HUES48 (cell line): ENCODE measurements at regions not wholly inside any gene's neighbourhood (a gene's known extent, or its start where the extent isn't known, plus 50 kb on each side); places are given as distances from the start of the nearest gene placed in this dataset.
"Not testable (repeated sequence)": the region's sequence is repeated elsewhere in the genome, so short reads cannot be mapped to it uniquely, and the experiment has no call there.

ENCODE experiments used
- H3K27ac ChIP-seq: one replicate; pipeline ENCODE4 v1.7.0; 2013; ENCODE audit warnings: low read depth, low read length, inconsistent platforms
- H3K27me3 ChIP-seq: 2 replicates; pipeline ENCODE4 v1.6.1; 2013; ENCODE audit warnings: mild to moderate bottlenecking, low read length; ENCODE audit not compliant: control insufficient read depth, insufficient read depth
- H3K36me3 ChIP-seq: 2 replicates; pipeline ENCODE4 v1.6.1; 2013; ENCODE audit warnings: low read length; ENCODE audit not compliant: control insufficient read depth, insufficient read depth
- H3K4me1 ChIP-seq: 2 replicates; pipeline ENCODE4 v1.6.1; 2013; ENCODE audit warnings: mild to moderate bottlenecking, low read length; ENCODE audit not compliant: control insufficient read depth, insufficient read depth
- H3K4me3 ChIP-seq: 2 replicates; pipeline ENCODE4 v1.5.1; 2013; ENCODE audit warnings: mild to moderate bottlenecking, low read depth, low read length
- H3K9ac ChIP-seq: 2 replicates; pipeline ENCODE4 v1.6.1; 2013; ENCODE audit warnings: mild to moderate bottlenecking, low read depth, low read length, moderate library complexity
- H3K9me3 ChIP-seq: 2 replicates; pipeline ENCODE4 v1.6.1; 2013; ENCODE audit warnings: low read length; ENCODE audit not compliant: control insufficient read depth, insufficient read depth

GRCh38 chr10:28993056-28993455 is 295.8 kb upstream of the LYZL1 start:
- H3K9ac ChIP-seq = no peak overlapping the region
- H3K4me3 ChIP-seq = no peak overlapping the region
- H3K36me3 ChIP-seq = no peaks in the 10 kb centered on the region

GRCh38 chr10:28993861-28994260 is 295.0 kb upstream of the LYZL1 start:
- no peak overlapping the region for H3K4me3 ChIP-seq
- no peaks in the 10 kb centered on the region for H3K36me3 ChIP-seq
- no peak overlapping the region for H3K9ac ChIP-seq
- 0 out of 2 replicates have a peak, but pooled peaks cover 3% of the 10 kb centered on the region for H3K9me3 ChIP-seq
- no peaks in the 10 kb centered on the region for H3K27me3 ChIP-seq
- no peak overlapping the region for H3K27ac ChIP-seq
- H3K4me1 ChIP-seq = 0 out of 2 replicates have a peak, but pooled peaks cover 5% of the 10 kb centered on the region

More at GRCh38 chr10:28993056-28993455, 295.8 kb upstream of the LYZL1 start:
- Histone ChIP-seq H3K4me1 (0 out of 2 replicates have a peak, but pooled peaks cover 5% of the 10 kb centered on the region), H3K9me3 (0 out of 2 replicates have a peak, but pooled peaks cover 3% of the 10 kb centered on the region), H3K27ac (no peak overlapping the region), H3K27me3 (no peaks in the 10 kb centered on the region)

- H3K4me1 ChIP-seq, H3K9me3 ChIP-seq, H3K36me3 ChIP-seq, H3K27me3 ChIP-seq, H3K9ac ChIP-seq, H3K27ac ChIP-seq, H3K4me3 ChIP-seq: not testable (repeated sequence)
Observed at GRCh38 chr10:28994802-28995201, 294.1 kb upstream of the LYZL1 start.

- no peak overlapping the region for H3K9ac ChIP-seq
- H3K4me1 ChIP-seq = 0 out of 2 replicates have a peak, but pooled peaks cover 5% of the 10 kb centered on the region
- no peak overlapping the region for H3K27ac ChIP-seq
- no peak overlapping the region for H3K4me3 ChIP-seq
- no peaks in the 10 kb centered on the region for H3K36me3 ChIP-seq
- H3K9me3 ChIP-seq = 0 out of 2 replicates have a peak, but pooled peaks cover 3% of the 10 kb centered on the region
- H3K27me3 ChIP-seq = no peaks in the 10 kb centered on the region
Observed at GRCh38 chr10:28995497-28995896, 293.4 kb upstream of the LYZL1 start.

GRCh38 chr10:28996345-28996744 is 292.5 kb upstream of the LYZL1 start:
- no peak overlapping the region for H3K4me3 ChIP-seq
- H3K27ac ChIP-seq = no peak overlapping the region
- no peaks in the 10 kb centered on the region for H3K27me3 ChIP-seq
- no peaks in the 10 kb centered on the region for H3K36me3 ChIP-seq
- no peak overlapping the region for H3K9ac ChIP-seq
- H3K9me3 ChIP-seq = 0 out of 2 replicates have a peak, but pooled peaks cover 3% of the 10 kb centered on the region
- 0 out of 2 replicates have a peak, but pooled peaks cover 5% of the 10 kb centered on the region for H3K4me1 ChIP-seq

GRCh38 chr10:28996947-28997551 is 291.8 kb upstream of the LYZL1 start:
- H3K36me3 ChIP-seq = no peaks in the 10 kb centered on the region
- H3K9ac ChIP-seq = no peak overlapping the region
- H3K4me3 ChIP-seq = no peak overlapping the region
- no peaks in the 10 kb centered on the region for H3K27me3 ChIP-seq
- H3K4me1 ChIP-seq = 0 out of 2 replicates have a peak, but pooled peaks cover 3% of the 10 kb centered on the region
- 0 out of 2 replicates have a peak, but pooled peaks cover 3% of the 10 kb centered on the region for H3K9me3 ChIP-seq
- H3K27ac ChIP-seq = no peak overlapping the region

GRCh38 chr10:28997734-28998133 is 291.1 kb upstream of the LYZL1 start:
- no peak overlapping the region for H3K27ac ChIP-seq

GRCh38 chr10:29001801-29002200 is 287.1 kb upstream of the LYZL1 start:
- Histone ChIP-seq H3K36me3 (no peaks in the 10 kb centered on the region), H3K9me3 (no peaks in the 10 kb centered on the region), H3K4me1 (no peaks in the 10 kb centered on the region), H3K9ac (no peak overlapping the region), H3K27ac (no peak overlapping the region), H3K4me3 (no peak overlapping the region), H3K27me3 (no peaks in the 10 kb centered on the region)

More at GRCh38 chr10:28997734-28998133, 291.1 kb upstream of the LYZL1 start:
- Histone ChIP-seq H3K9ac (no peak overlapping the region), H3K9me3 (0 out of 2 replicates have a peak, but pooled peaks cover 3% of the 10 kb centered on the region), H3K4me1 (no peaks in the 10 kb centered on the region), H3K36me3 (no peaks in the 10 kb centered on the region), H3K27me3 (no peaks in the 10 kb centered on the region), H3K4me3 (no peak overlapping the region)

GRCh38 chr10:29003014-29003413 is 285.9 kb upstream of the LYZL1 start:
- not testable (repeated sequence) for H3K9ac ChIP-seq, H3K36me3 ChIP-seq, H3K4me3 ChIP-seq, H3K4me1 ChIP-seq, H3K27ac ChIP-seq, H3K27me3 ChIP-seq, H3K9me3 ChIP-seq

GRCh38 chr10:29005988-29006387 is 282.9 kb upstream of the LYZL1 start:
- H3K4me1 ChIP-seq = no peaks in the 10 kb centered on the region
- no peaks in the 10 kb centered on the region for H3K36me3 ChIP-seq
- no peak overlapping the region for H3K9ac ChIP-seq
- no peaks in the 10 kb centered on the region for H3K9me3 ChIP-seq
- H3K27ac ChIP-seq = no peak overlapping the region
- no peaks in the 10 kb centered on the region for H3K27me3 ChIP-seq
- H3K4me3 ChIP-seq = no peak overlapping the region

GRCh38 chr10:29007370-29007747 is 281.5 kb upstream of the LYZL1 start:
- H3K27ac ChIP-seq = no peak overlapping the region
- H3K27me3 ChIP-seq = no peaks in the 10 kb centered on the region
- H3K4me1 ChIP-seq = no peaks in the 10 kb centered on the region
- H3K36me3 ChIP-seq = no peaks in the 10 kb centered on the region
- no peak overlapping the region for H3K4me3 ChIP-seq
- no peak overlapping the region for H3K9ac ChIP-seq
- no peaks in the 10 kb centered on the region for H3K9me3 ChIP-seq
